Caco-2 (cell line): ENCODE measurements at regions not wholly inside any gene's neighbourhood (a gene's known extent, or its start where the extent isn't known, plus 50 kb on each side); places are given as distances from the start of the nearest gene placed in this dataset.

ENCODE experiments used
- BruUV-seq: library from RNA; stranded (reverse); fragments of 400-500 nt; replicated peaks from 2 replicates; lab custom pipeline; 2021; lab: Mats Ljungman, UMichigan
- CTCF ChIA-PET: fragments of 300-600 bp; sonication (Branson Sonifier 250); formaldehyde crosslinking; loops from one replicate; lab custom pipeline; 2022; ENCODE audit warnings: antibody characterized with exemption; lab: Charles Lee
- POLR2A ChIA-PET: fragments of 300-600 bp; sonication (Branson Sonifier 250); formaldehyde crosslinking; loops from one replicate; lab custom pipeline; 2022; ENCODE audit warnings: antibody characterized with exemption; lab: Charles Lee
- DNase-seq, 2 experiments: peaks; one replicate each; pipeline versions ENCODE4 v3.0.0 to v3.0.0-alpha.2; 2020 to 2022
- H3K27me3 ChIP-seq: replicated peaks from 2 replicates; pipeline ENCODE4 v1.6.0; 2011; ENCODE audit warnings: low read length; ENCODE audit not compliant: control insufficient read depth, insufficient read depth
- H3K36me3 ChIP-seq: 2 replicates; pipeline ENCODE4 v1.5.1; 2011; ENCODE audit warnings: low read length; ENCODE audit not compliant: control insufficient read depth, insufficient read depth
- H3K4me1 ChIP-seq: fragments of 250-450 bp; sonication (Bioruptor Pico); 2 replicates; pipeline ENCODE4 v1.5.1; 2020; ENCODE audit warnings: mild to moderate bottlenecking
- H3K4me3 ChIP-seq: 2 replicates; pipeline ENCODE4 v1.5.1; 2011; ENCODE audit warnings: low read depth, mild to moderate bottlenecking, control low read depth, low read length
- H3K9me3 ChIP-seq: fragments of 250-450 bp; sonication (Bioruptor Pico); 2 replicates; pipeline ENCODE4 v1.5.1; 2020; ENCODE audit warnings: mild to moderate bottlenecking, moderate library complexity
- H3K27ac Mint-ChIP-seq: one replicate; pipeline ENCODE4 v1.8.0; 2022; ENCODE audit warnings: mixed read lengths; ENCODE audit not compliant: unreplicated experiment
- H3K27me3 Mint-ChIP-seq: one replicate; pipeline ENCODE4 v1.8.0; 2022; ENCODE audit warnings: mixed read lengths; ENCODE audit not compliant: insufficient read depth, unreplicated experiment
- H3K36me3 Mint-ChIP-seq: one replicate; pipeline ENCODE4 v1.8.0; 2022; ENCODE audit warnings: mild to moderate bottlenecking, mixed read lengths; ENCODE audit not compliant: insufficient read depth, unreplicated experiment
- H3K4me1 Mint-ChIP-seq: one replicate; pipeline ENCODE4 v1.8.0; 2022; ENCODE audit warnings: low read depth, mixed read lengths; ENCODE audit not compliant: unreplicated experiment
- H3K4me3 Mint-ChIP-seq: one replicate; pipeline ENCODE4 v1.8.0; 2022; ENCODE audit warnings: mild to moderate bottlenecking, moderate library complexity, mixed read lengths; ENCODE audit not compliant: unreplicated experiment
- H3K9me3 Mint-ChIP-seq: one replicate; pipeline ENCODE4 v1.8.0; 2022; ENCODE audit warnings: mixed read lengths; ENCODE audit not compliant: unreplicated experiment
- CTCF ChIP-seq, 2 experiments: fragments of 200-600 bp in 1 of 2; IDR thresholded peaks; 1 replicate in 1 of 2; 2 replicates in 1 of 2; pipeline versions ENCODE4 v1.5.1 to v1.8.0; 2011 to 2022; ENCODE audit warnings: antibody characterized with exemption in 1 of 2, control low read depth in 1 of 2, inconsistent platforms in 1 of 2, low read depth in 1 of 2, low read length in 1 of 2, mild to moderate bottlenecking in 1 of 2, moderate library complexity in 1 of 2; ENCODE audit not compliant: insufficient read depth in 1 of 2, severe bottlenecking in 1 of 2, unreplicated experiment in 1 of 2
- intact Hi-C: fragments of 100-400 bp; cut with micrococcal nuclease; formaldehyde crosslinking; loops from one replicate; pipeline ENCODE4 v1.10.0; 2022; ENCODE audit not compliant: unreplicated experiment

GRCh38 chr6:80433673-80434025 lies 327.2 kb downstream of the BCKDHB start:
- DNase-seq, result no peak
- Histone ChIP-seq H3K9me3 (no peaks in the 10 kb centered on the region), H3K27me3 (no peaks in the 10 kb centered on the region), H3K36me3 (no peaks in the 10 kb centered on the region), H3K4me3 (no peak overlapping the region), H3K4me1 (peaks cover 4% of the 10 kb centered on the region)
- no peak overlapping the region for H3K27ac Mint-ChIP-seq
- no peaks in the 10 kb centered on the region for H3K27me3 Mint-ChIP-seq
- POLR2A ChIA-PET, result no interaction called here
- no peak for TF ChIP-seq CTCF (IDR thresholded peaks at IDR 0.05; ENCODE audit: insufficient read depth in 1 of 2, low read depth in 1 of 2, low read length in 1 of 2, severe bottlenecking in 1 of 2, unreplicated experiment in 1 of 2)
- CTCF ChIA-PET, result no interaction called here
- no peaks in the 10 kb centered on the region for H3K36me3 Mint-ChIP-seq
- no TSS peak for BruUV-seq
- H3K9me3 Mint-ChIP-seq, result no peaks in the 10 kb centered on the region
- no peak overlapping the region for H3K4me3 Mint-ChIP-seq
- intact Hi-C loops, result no loop called here
- no peaks in the 10 kb centered on the region for H3K4me1 Mint-ChIP-seq

GRCh38 chr6:80433010-80433672 lies 326.7 kb downstream of the BCKDHB start:
- H3K27ac Mint-ChIP-seq, result no peak overlapping the region
- CTCF ChIA-PET, result no interaction called here

GRCh38 chr6:80425089-80425823 lies 318.8 kb downstream of the BCKDHB start:
- DNase-seq, result no peak
- no peak for TF ChIP-seq CTCF (IDR thresholded peaks at IDR 0.05; ENCODE audit: insufficient read depth in 1 of 2, low read depth in 1 of 2, low read length in 1 of 2, severe bottlenecking in 1 of 2, unreplicated experiment in 1 of 2)
- H3K4me1 ChIP-seq, result no peaks in the 10 kb centered on the region
- H3K4me3 ChIP-seq, result no peak overlapping the region
- ChIA-PET CTCF (no interaction called here), POLR2A (no interaction called here)
- Mint-ChIP-seq H3K36me3 (no peaks in the 10 kb centered on the region), H3K9me3 (peaks cover 26% of the 10 kb centered on the region), H3K4me1 (no peaks in the 10 kb centered on the region), H3K4me3 (no peak overlapping the region), H3K27me3 (no peaks in the 10 kb centered on the region), H3K27ac (no peak overlapping the region)
- H3K27me3 ChIP-seq, result no peaks in the 10 kb centered on the region
- no peaks in the 10 kb centered on the region for H3K36me3 ChIP-seq
- intact Hi-C loops, result no loop called here
- peaks cover 5% of the 10 kb centered on the region; the same call in 1 of the 2 replicates for H3K9me3 ChIP-seq
- no TSS peak for BruUV-seq

More at GRCh38 chr6:80433010-80433672, 326.7 kb downstream of the BCKDHB start:
- TF ChIP-seq CTCF (IDR thresholded peaks at IDR 0.05; ENCODE audit: insufficient read depth in 1 of 2, low read depth in 1 of 2, low read length in 1 of 2, severe bottlenecking in 1 of 2, unreplicated experiment in 1 of 2), result no peak
- Histone ChIP-seq H3K4me3 (no peak overlapping the region), H3K4me1 (no peaks in the 10 kb centered on the region), H3K27me3 (no peaks in the 10 kb centered on the region), H3K36me3 (no peaks in the 10 kb centered on the region), H3K9me3 (no peaks in the 10 kb centered on the region)
- no peak for DNase-seq
- BruUV-seq, result no TSS peak
- Mint-ChIP-seq H3K4me1 (no peaks in the 10 kb centered on the region), H3K36me3 (no peaks in the 10 kb centered on the region), H3K9me3 (no peaks in the 10 kb centered on the region), H3K27me3 (no peaks in the 10 kb centered on the region), H3K4me3 (no peak overlapping the region)
- POLR2A ChIA-PET, result no interaction called here
- intact Hi-C loops, result no loop called here
